Right atrium auricular region (tissue), 2 donors: ENCODE measurements at regions not wholly inside any gene's neighbourhood (a gene's known extent, or its start where the extent isn't known, plus 50 kb on each side); places are given as distances from the start of the nearest gene placed in this dataset.

Experiments used
- DNase-seq: peaks from one replicate; pipeline ENCODE4 v3.0.0-alpha.2; 2019; ENCODE audit warnings: low spot score
- H3K27ac ChIP-seq, 2 donors: fragments of 200-600 bp; sonication (generic); 1 replicate in 1 of 2; 2 replicates in 1 of 2; pipeline ENCODE4 v1.5.1; 2016 to 2019
- H3K27me3 ChIP-seq, 2 donors: fragments of 200-600 bp; sonication (generic); one replicate each; pipeline versions ENCODE4 v1.5.1 to v1.6.0; 2017 to 2019
- H3K36me3 ChIP-seq: fragments of 200-600 bp; sonication (generic); one replicate; pipeline ENCODE4 v1.5.1; 2016
- H3K4me1 ChIP-seq, 2 donors: fragments of 200-600 bp; sonication (generic); one replicate each; pipeline versions ENCODE4 v1.5.1 to v1.6.0; 2017 to 2019
- H3K4me3 ChIP-seq, 2 donors: fragments of 200-600 bp; sonication (generic); 1 replicate in 1 of 2; 2 replicates in 1 of 2; pipeline ENCODE4 v1.5.1; 2017 to 2019; ENCODE audit warnings: mild to moderate bottlenecking in 1 of 2, moderate library complexity in 1 of 2
- H3K9me3 ChIP-seq, 2 donors: fragments of 200-600 bp; sonication (generic); one replicate each; pipeline ENCODE4 v1.5.1; 2019
- CTCF ChIP-seq, 2 donors: fragments of 200-600 bp; sonication (generic); IDR thresholded peaks; one replicate each; pipeline ENCODE4 v1.5.1; 2019; ENCODE audit warnings: antibody characterized with exemption in 2 of 2

- Histone ChIP-seq H3K4me3 (no peak overlapping the region), H3K27me3 (no peaks in the 10 kb centered on the region), H3K4me1 (no peaks in the 10 kb centered on the region), H3K9me3 (no peaks in the 10 kb centered on the region), H3K36me3 (no peaks in the 10 kb centered on the region), H3K27ac (no peak overlapping the region)
- no peak for TF ChIP-seq CTCF (IDR thresholded peaks at IDR 0.05)
- no peak for DNase-seq
Measured at GRCh38 chr22:44632541-44633396, 69.2 kb upstream of the PRR5 start.

DNA sequence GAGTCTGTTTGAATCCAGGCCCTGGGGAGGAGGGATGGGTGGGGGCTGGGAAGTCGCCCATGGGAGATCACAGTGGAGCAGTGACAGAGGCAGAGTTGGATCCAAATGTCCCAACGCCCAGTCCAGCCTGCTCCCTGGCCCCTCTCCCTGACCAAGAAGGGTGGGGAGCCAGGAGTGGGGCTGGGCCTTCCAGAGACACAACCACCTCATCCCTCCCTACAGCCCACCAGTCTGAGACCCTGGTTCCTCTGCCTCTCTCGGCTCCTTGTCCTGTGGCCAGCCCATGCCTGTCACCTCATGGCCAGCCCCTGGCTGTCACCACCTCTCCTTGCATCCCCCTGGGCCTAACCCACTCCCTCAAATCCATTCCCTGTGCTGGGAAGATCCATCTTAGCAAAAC is 71.2 kb upstream of the PRR5 start:
- no peak overlapping the region for H3K4me3 ChIP-seq
- H3K36me3 ChIP-seq: no peaks in the 10 kb centered on the region
- no peak for TF ChIP-seq CTCF (IDR thresholded peaks at IDR 0.05)

GRCh38 chr22:44628835-44629234 is 73.2 kb upstream of the PRR5 start:
- Histone ChIP-seq H3K4me1 (no peaks in the 10 kb centered on the region), H3K27me3 (no peaks in the 10 kb centered on the region), H3K4me3 (no peak overlapping the region), H3K36me3 (no peaks in the 10 kb centered on the region), H3K9me3 (no peaks in the 10 kb centered on the region), H3K27ac (no peak overlapping the region)
- DNase-seq: no peak
- TF ChIP-seq CTCF (IDR thresholded peaks at IDR 0.05): no peak

More for the DNA sequence above, 71.2 kb upstream of the PRR5 start:
- H3K9me3 ChIP-seq: no peaks in the 10 kb centered on the region
- no peaks in the 10 kb centered on the region for H3K4me1 ChIP-seq
- H3K27ac ChIP-seq: no peak overlapping the region
- DNase-seq: no peak
- no peaks in the 10 kb centered on the region for H3K27me3 ChIP-seq

GRCh38 chr22:44628273-44628672 is 73.7 kb upstream of the PRR5 start:
- Histone ChIP-seq H3K4me3 (no peak overlapping the region), H3K36me3 (no peaks in the 10 kb centered on the region), H3K27ac (no peak overlapping the region), H3K9me3 (no peaks in the 10 kb centered on the region), H3K4me1 (no peaks in the 10 kb centered on the region), H3K27me3 (no peaks in the 10 kb centered on the region)
- TF ChIP-seq CTCF (IDR thresholded peaks at IDR 0.05): no peak
- DNase-seq: no peak

- no peaks in the 10 kb centered on the region for H3K4me1 ChIP-seq
- no peaks in the 10 kb centered on the region for H3K9me3 ChIP-seq
- no peak overlapping the region for H3K27ac ChIP-seq
- TF ChIP-seq CTCF (IDR thresholded peaks at IDR 0.05): no peak
- no peak overlapping the region for H3K4me3 ChIP-seq
- DNase-seq: no peak
- H3K27me3 ChIP-seq: no peaks in the 10 kb centered on the region
- no peaks in the 10 kb centered on the region for H3K36me3 ChIP-seq
Measured at GRCh38 chr22:44627521-44628139, 74.4 kb upstream of the PRR5 start.
